ENCODE measurements at regions not wholly inside any gene's neighbourhood (a gene's known extent, or its start where the extent isn't known, plus 50 kb on each side); places are given as distances from the start of the nearest gene placed in this dataset.

DNA sequence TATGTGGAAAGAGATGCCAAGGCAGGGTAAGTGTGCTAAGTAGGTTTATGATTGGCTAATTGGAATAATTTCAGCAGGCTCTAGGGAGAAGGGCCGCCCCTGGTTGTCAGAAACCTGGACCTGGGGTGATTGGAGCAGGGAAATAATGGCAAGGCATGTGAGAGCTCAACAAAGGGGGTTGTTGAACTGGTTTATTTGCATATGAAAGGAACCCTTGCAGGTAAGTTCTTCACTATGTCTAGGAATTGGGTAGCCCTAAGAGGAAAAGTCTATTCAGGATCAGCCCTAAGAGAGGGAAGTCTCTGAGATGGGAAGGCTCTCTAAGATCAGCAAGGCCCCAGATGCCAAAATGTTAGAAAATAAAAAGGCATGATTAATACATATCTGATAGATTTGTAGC is 139.9 kb upstream of the PRNP start:
- Histone ChIP-seq H3K9me3 (replicated peaks) (peaks cover 4% of the 10 kb centered on the region), H3K4me3 (no peak overlapping the region), H3K36me3 (no peaks in the 10 kb centered on the region), H3K27ac (replicated peaks) (no peak overlapping the region), H3K27me3 (ENCODE audit: low read depth) (peaks cover 19% of the 10 kb centered on the region), H3K4me1 (no peaks in the 10 kb centered on the region)
- DNase-seq = no peak
- TF ChIP-seq, protein P1, sequence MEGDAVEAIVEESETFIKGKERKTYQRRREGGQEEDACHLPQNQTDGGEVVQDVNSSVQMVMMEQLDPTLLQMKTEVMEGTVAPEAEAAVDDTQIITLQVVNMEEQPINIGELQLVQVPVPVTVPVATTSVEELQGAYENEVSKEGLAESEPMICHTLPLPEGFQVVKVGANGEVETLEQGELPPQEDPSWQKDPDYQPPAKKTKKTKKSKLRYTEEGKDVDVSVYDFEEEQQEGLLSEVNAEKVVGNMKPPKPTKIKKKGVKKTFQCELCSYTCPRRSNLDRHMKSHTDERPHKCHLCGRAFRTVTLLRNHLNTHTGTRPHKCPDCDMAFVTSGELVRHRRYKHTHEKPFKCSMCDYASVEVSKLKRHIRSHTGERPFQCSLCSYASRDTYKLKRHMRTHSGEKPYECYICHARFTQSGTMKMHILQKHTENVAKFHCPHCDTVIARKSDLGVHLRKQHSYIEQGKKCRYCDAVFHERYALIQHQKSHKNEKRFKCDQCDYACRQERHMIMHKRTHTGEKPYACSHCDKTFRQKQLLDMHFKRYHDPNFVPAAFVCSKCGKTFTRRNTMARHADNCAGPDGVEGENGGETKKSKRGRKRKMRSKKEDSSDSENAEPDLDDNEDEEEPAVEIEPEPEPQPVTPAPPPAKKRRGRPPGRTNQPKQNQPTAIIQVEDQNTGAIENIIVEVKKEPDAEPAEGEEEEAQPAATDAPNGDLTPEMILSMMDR (IDR thresholded peaks at IDR 0.05; ENCODE audit: borderline replicate concordance) = no peak
- intact Hi-C loops (cut with micrococcal nuclease) = no loop called here

DNA sequence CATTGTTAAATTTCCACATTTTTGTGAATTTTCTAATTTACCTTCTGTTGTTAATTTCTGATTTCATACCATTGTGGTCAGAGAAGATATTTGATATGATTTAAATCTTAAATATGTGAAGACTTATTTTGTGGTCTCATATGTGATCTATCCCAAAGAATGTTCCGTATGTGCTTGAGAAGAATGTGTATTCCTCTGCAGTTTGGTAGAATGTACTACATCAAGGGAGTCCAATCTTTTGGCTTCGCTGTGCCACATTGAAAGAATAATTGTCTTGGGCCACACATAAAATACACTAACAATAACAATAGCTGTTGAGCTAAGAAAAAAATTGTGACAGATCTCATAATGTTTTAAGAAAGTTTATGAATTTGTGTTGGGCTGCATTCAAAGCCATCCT is 140.7 kb upstream of the PRNP start:
- no peaks in the 10 kb centered on the region for H3K4me1 ChIP-seq
- H3K36me3 ChIP-seq = no peaks in the 10 kb centered on the region
- H3K4me3 ChIP-seq = no peak overlapping the region
- no peak for DNase-seq
- intact Hi-C loops (cut with micrococcal nuclease) = no loop called here
- peaks cover 13% of the 10 kb centered on the region for H3K27me3 ChIP-seq (ENCODE audit: low read depth)
- peaks cover 4% of the 10 kb centered on the region for H3K9me3 ChIP-seq (replicated peaks)
- no peak overlapping the region for H3K27ac ChIP-seq (replicated peaks)
- TF ChIP-seq, protein P1 (IDR thresholded peaks at IDR 0.05; ENCODE audit: borderline replicate concordance) = no peak

DNA sequence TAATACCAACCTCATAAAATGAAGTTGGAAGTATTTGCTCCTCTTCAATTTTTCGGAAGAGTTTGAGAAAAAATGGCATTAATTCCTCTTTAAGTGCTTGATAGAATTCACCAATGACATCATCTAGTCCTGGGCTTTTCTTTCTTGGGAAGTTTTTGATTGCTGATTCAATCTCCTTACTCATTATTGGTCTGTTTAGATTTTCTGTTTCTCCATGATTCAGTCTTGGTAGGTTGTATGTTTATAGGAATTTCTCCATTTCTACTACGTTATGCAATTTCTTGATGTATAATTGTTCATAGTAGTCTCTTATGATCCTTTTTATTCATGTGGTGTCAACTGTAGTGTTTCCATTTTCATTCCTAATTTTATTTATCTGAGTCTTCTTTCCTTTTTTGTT is 141.5 kb upstream of the PRNP start:
- H3K27me3 ChIP-seq (ENCODE audit: low read depth) = peaks cover 13% of the 10 kb centered on the region
- TF ChIP-seq, protein P1 (IDR thresholded peaks at IDR 0.05; ENCODE audit: borderline replicate concordance) = no peak
- no peak overlapping the region for H3K4me3 ChIP-seq
- no peak for DNase-seq
- intact Hi-C loops (cut with micrococcal nuclease) = no loop called here
- H3K4me1 ChIP-seq = no peaks in the 10 kb centered on the region
- H3K36me3 ChIP-seq = no peaks in the 10 kb centered on the region
- H3K27ac ChIP-seq (replicated peaks) = no peak overlapping the region
- peaks cover 4% of the 10 kb centered on the region for H3K9me3 ChIP-seq (replicated peaks)

DNA sequence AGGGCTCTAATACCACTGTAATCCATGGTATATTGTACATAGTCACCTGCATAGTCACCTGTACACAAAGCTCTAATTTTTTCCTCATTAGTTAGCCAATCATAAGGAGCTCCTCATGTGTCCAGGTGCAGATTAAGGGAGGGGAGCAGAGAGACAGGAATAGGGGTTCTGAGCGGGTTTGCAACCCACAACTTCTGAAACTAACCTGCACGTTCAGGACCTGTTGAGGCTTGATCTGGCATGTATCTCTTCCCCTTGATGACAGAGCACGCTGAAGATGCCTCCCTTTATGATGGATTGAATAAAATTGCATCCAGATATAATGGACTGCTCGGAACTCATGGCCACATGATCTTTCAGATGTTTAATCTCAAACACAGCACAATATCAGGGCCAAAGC is 144.0 kb upstream of the PRNP start:
- Histone ChIP-seq H3K9me3 (replicated peaks) (no peaks in the 10 kb centered on the region), H3K4me1 (no peaks in the 10 kb centered on the region), H3K4me3 (no peak overlapping the region), H3K27me3 (ENCODE audit: low read depth) (no peaks in the 10 kb centered on the region), H3K27ac (replicated peaks) (no peak overlapping the region), H3K36me3 (no peaks in the 10 kb centered on the region)
- intact Hi-C loops (cut with micrococcal nuclease) = no loop called here
- TF ChIP-seq, protein P1 (IDR thresholded peaks at IDR 0.05; ENCODE audit: borderline replicate concordance) = no peak
- DNase-seq = no peak

DNA sequence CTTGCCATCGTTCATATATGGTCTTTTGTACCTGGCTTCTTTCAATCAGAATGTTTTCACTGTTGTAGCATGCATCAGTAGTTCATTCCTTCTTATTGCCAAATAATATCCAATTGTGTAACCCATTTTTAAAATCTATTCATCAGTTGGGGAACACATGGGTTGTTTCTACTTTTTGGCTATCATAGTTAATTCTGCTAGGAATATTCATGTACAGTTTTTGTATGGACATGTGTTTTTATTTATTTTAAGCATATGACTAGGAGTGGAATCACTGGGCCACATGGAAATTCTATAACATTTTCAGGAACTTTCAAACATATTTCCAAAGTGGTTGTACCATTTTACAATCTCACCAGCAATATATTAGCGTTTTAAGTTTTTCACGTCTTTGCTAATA is 151.9 kb upstream of the PRNP start:
- Histone ChIP-seq H3K4me3 (no peak overlapping the region), H3K36me3 (no peaks in the 10 kb centered on the region), H3K9me3 (replicated peaks) (peaks cover 10% of the 10 kb centered on the region), H3K27me3 (ENCODE audit: low read depth) (peaks cover 7% of the 10 kb centered on the region), H3K4me1 (no peaks in the 10 kb centered on the region), H3K27ac (replicated peaks) (no peak overlapping the region)
- no peak for DNase-seq
- intact Hi-C loops (cut with micrococcal nuclease) = no loop called here
- TF ChIP-seq, protein P1 (IDR thresholded peaks at IDR 0.05; ENCODE audit: borderline replicate concordance) = no peak
